ENCODE measurements at regions not wholly inside any gene's neighbourhood (a gene's known extent, or its start where the extent isn't known, plus 50 kb on each side); places are given as distances from the start of the nearest gene placed in this dataset.

DNA sequence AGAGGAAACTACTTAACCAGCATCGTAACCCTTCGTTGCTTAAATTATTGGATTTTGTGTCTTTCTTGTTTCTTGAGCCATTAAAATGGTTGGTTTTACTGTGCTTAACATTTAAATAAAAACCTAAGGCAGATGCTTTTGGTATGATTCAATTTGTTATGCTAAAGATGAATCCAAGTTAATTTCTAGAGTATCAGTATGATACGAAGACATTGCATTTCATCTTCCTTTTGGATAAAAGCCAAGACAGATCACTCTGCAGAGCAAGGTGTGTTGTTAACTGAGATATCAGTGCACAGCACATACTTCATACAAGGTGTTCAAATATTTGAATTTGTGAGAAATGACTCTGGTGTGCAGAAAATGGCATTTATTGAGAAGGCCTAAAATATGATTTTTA lies 480.5 kb downstream of the PCNX1 start:
- no peaks in the 10 kb centered on the region for H3K9me3 Mint-ChIP-seq
- no peak overlapping the region for H3K4me3 Mint-ChIP-seq
- ATAC-seq (no peak), DNase-seq (ENCODE audit: low spot score) (no peak)
- TF ChIP-seq ZSCAN18 (CRISPR knock-in tag; IDR thresholded peaks at IDR 0.05) (no peak), RELA (CRISPR knock-in tag; IDR thresholded peaks at IDR 0.05; ENCODE audit: borderline replicate concordance) (no peak), NR2C2 (CRISPR knock-in tag; IDR thresholded peaks at IDR 0.05) (no peak), ZNF425 (CRISPR knock-in tag; conservative IDR thresholded peaks at IDR 0.05) (no peak), AR (CRISPR knock-in tag; IDR thresholded peaks at IDR 0.05) (no peak), ATF1 (CRISPR knock-in tag; IDR thresholded peaks at IDR 0.05) (no peak), PREB (CRISPR knock-in tag; IDR thresholded peaks at IDR 0.05; ENCODE audit: borderline replicate concordance) (no peak), GRHL2 (CRISPR knock-in tag; IDR thresholded peaks at IDR 0.05; ENCODE audit: insufficient replicate concordance, severe bottlenecking) (no peak), SOX15 (CRISPR knock-in tag; IDR thresholded peaks at IDR 0.05) (no peak), RORB (CRISPR knock-in tag; IDR thresholded peaks at IDR 0.05) (no peak), PRRX2 (CRISPR knock-in tag; IDR thresholded peaks at IDR 0.05) (no peak), ELF4 (CRISPR knock-in tag; IDR thresholded peaks at IDR 0.05; ENCODE audit: low read depth) (no peak)
- TF ChIP-seq, protein P1, sequence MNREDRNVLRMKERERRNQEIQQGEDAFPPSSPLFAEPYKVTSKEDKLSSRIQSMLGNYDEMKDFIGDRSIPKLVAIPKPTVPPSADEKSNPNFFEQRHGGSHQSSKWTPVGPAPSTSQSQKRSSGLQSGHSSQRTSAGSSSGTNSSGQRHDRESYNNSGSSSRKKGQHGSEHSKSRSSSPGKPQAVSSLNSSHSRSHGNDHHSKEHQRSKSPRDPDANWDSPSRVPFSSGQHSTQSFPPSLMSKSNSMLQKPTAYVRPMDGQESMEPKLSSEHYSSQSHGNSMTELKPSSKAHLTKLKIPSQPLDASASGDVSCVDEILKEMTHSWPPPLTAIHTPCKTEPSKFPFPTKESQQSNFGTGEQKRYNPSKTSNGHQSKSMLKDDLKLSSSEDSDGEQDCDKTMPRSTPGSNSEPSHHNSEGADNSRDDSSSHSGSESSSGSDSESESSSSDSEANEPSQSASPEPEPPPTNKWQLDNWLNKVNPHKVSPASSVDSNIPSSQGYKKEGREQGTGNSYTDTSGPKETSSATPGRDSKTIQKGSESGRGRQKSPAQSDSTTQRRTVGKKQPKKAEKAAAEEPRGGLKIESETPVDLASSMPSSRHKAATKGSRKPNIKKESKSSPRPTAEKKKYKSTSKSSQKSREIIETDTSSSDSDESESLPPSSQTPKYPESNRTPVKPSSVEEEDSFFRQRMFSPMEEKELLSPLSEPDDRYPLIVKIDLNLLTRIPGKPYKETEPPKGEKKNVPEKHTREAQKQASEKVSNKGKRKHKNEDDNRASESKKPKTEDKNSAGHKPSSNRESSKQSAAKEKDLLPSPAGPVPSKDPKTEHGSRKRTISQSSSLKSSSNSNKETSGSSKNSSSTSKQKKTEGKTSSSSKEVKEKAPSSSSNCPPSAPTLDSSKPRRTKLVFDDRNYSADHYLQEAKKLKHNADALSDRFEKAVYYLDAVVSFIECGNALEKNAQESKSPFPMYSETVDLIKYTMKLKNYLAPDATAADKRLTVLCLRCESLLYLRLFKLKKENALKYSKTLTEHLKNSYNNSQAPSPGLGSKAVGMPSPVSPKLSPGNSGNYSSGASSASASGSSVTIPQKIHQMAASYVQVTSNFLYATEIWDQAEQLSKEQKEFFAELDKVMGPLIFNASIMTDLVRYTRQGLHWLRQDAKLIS (CRISPR knock-in tag; IDR thresholded peaks at IDR 0.05; ENCODE audit: borderline replicate concordance) = no peak
- TF ChIP-seq, protein P2, sequence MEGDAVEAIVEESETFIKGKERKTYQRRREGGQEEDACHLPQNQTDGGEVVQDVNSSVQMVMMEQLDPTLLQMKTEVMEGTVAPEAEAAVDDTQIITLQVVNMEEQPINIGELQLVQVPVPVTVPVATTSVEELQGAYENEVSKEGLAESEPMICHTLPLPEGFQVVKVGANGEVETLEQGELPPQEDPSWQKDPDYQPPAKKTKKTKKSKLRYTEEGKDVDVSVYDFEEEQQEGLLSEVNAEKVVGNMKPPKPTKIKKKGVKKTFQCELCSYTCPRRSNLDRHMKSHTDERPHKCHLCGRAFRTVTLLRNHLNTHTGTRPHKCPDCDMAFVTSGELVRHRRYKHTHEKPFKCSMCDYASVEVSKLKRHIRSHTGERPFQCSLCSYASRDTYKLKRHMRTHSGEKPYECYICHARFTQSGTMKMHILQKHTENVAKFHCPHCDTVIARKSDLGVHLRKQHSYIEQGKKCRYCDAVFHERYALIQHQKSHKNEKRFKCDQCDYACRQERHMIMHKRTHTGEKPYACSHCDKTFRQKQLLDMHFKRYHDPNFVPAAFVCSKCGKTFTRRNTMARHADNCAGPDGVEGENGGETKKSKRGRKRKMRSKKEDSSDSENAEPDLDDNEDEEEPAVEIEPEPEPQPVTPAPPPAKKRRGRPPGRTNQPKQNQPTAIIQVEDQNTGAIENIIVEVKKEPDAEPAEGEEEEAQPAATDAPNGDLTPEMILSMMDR (IDR thresholded peaks at IDR 0.05) = no peak
- peaks cover 27% of the 10 kb centered on the region for H3K4me1 Mint-ChIP-seq
- no peaks in the 10 kb centered on the region for H3K27me3 Mint-ChIP-seq (ENCODE audit: low read depth)
- no peak overlapping the region for H3K27ac Mint-ChIP-seq
- no peaks in the 10 kb centered on the region for H3K36me3 Mint-ChIP-seq
- ChIA-PET CTCF (interaction anchor here (0.6 kb wide), 1 partner anchor 169 kb away, joined by 8 read pairs; no protein-coding TSS in a partner anchor), POLR2A (no interaction called here)

Data from WTC11 (cell line).